ENCODE measurements at regions not wholly inside any gene's neighbourhood (a gene's known extent, or its start where the extent isn't known, plus 50 kb on each side); places are given as distances from the start of the nearest gene placed in this dataset.

- no peak for TF ChIP-seq CTCF (IDR thresholded peaks at IDR 0.05)
- DNase-seq (ENCODE audit: low spot score) (no peak), ATAC-seq (ENCODE audit: low FRiP score) (no peak)
These were observed 154.9 kb upstream of the NCKAP5 start for GRCh38 chr2:133723133-133723532.

GRCh38 chr2:133726973-133727372 is 158.7 kb upstream of the NCKAP5 start:
- DNase-seq (ENCODE audit: low spot score) = no peak
- TF ChIP-seq CTCF (IDR thresholded peaks at IDR 0.05) = no peak
- ATAC-seq (ENCODE audit: low FRiP score) = no peak

- DNase-seq (ENCODE audit: low spot score) = no peak
These were observed 163.8 kb upstream of the NCKAP5 start for GRCh38 chr2:133732059-133732458.

GRCh38 chr2:133732982-133733900 is 165.0 kb upstream of the NCKAP5 start:
- DNase-seq (ENCODE audit: low spot score) (no peak), ATAC-seq (ENCODE audit: low FRiP score) (no peak)
- TF ChIP-seq CTCF (IDR thresholded peaks at IDR 0.05) = no peak

More at GRCh38 chr2:133732059-133732458, 163.8 kb upstream of the NCKAP5 start:
- no peak for ATAC-seq (ENCODE audit: low FRiP score)
- no peak for TF ChIP-seq CTCF (IDR thresholded peaks at IDR 0.05)

GRCh38 chr2:133733901-133734255 is 165.6 kb upstream of the NCKAP5 start:
- DNase-seq (ENCODE audit: low spot score) (no peak), ATAC-seq (ENCODE audit: low FRiP score) (no peak)
- TF ChIP-seq CTCF (IDR thresholded peaks at IDR 0.05) = no peak

- TF ChIP-seq CTCF (IDR thresholded peaks at IDR 0.05) = no peak
- ATAC-seq (ENCODE audit: low FRiP score) (no peak), DNase-seq (ENCODE audit: low spot score) (no peak)
These were observed 166.6 kb upstream of the NCKAP5 start for GRCh38 chr2:133734716-133735495.

All from omental fat pad (tissue), 3 donors.